Loucy (cell line): ENCODE measurements at regions not wholly inside any gene's neighbourhood (a gene's known extent, or its start where the extent isn't known, plus 50 kb on each side); places are given as distances from the start of the nearest gene placed in this dataset.

Source experiments
- H2AFZ ChIP-seq: fragments of 200-600 bp; sonication (generic); 2 replicates; pipeline ENCODE4 v1.6.0; 2016; ENCODE audit warnings: antibody characterized with exemption, mild to moderate bottlenecking, low read length, moderate library complexity
- H3F3A ChIP-seq: fragments of 200-600 bp; 2 replicates; pipeline ENCODE4 v1.6.0; 2016; ENCODE audit warnings: antibody characterized with exemption, low read depth, mild to moderate bottlenecking
- H3K27me3 ChIP-seq: fragments of 200-600 bp; sonication (generic); 2 replicates; pipeline ENCODE4 v1.6.1; 2014; ENCODE audit warnings: low read length, mild to moderate bottlenecking; ENCODE audit not compliant: insufficient read depth, poor library complexity, severe bottlenecking
- H3K36me3 ChIP-seq: fragments of 200-600 bp; sonication (generic); 2 replicates; pipeline ENCODE4 v1.6.1; 2016; ENCODE audit warnings: low read length; ENCODE audit not compliant: insufficient read depth
- H3K4me1 ChIP-seq: fragments of 200-600 bp; sonication (generic); 2 replicates; pipeline ENCODE4 v1.5.1; 2014; ENCODE audit warnings: low read length, mild to moderate bottlenecking; ENCODE audit not compliant: insufficient read depth, poor library complexity, severe bottlenecking
- H3K4me2 ChIP-seq: fragments of 200-600 bp; sonication (generic); 2 replicates; pipeline ENCODE4 v1.6.0; 2014; ENCODE audit warnings: antibody characterized with exemption, low read length, low read depth, mild to moderate bottlenecking; ENCODE audit not compliant: poor library complexity, severe bottlenecking
- H3K4me3 ChIP-seq: fragments of 200-600 bp; sonication (generic); 2 replicates; pipeline ENCODE4 v1.5.1; 2014; ENCODE audit warnings: low read length, mild to moderate bottlenecking, mixed read lengths; ENCODE audit not compliant: poor library complexity, severe bottlenecking
- H3K79me2 ChIP-seq: fragments of 200-600 bp; sonication (generic); 2 replicates; pipeline ENCODE4 v1.6.1; 2014; ENCODE audit warnings: low read length; ENCODE audit not compliant: insufficient read depth
- H3K9ac ChIP-seq: fragments of 200-600 bp; sonication (generic); 2 replicates; pipeline ENCODE4 v1.6.0; 2014; ENCODE audit warnings: mild to moderate bottlenecking, low read depth, low read length, moderate library complexity; ENCODE audit not compliant: poor library complexity, severe bottlenecking
- H3K9me2 ChIP-seq: fragments of 200-600 bp; sonication (generic); replicated peaks from 2 replicates; pipeline ENCODE4 v1.6.1; 2016; ENCODE audit warnings: low read depth, low read length, mixed read lengths
- H3K9me3 ChIP-seq: fragments of 200-600 bp; sonication (generic); 2 replicates; pipeline ENCODE4 v1.6.1; 2014; ENCODE audit warnings: mild to moderate bottlenecking, antibody characterized with exemption, low read length, low read depth; ENCODE audit not compliant: insufficient read depth
- H4K20me1 ChIP-seq: fragments of 200-600 bp; sonication (generic); 2 replicates; pipeline ENCODE4 v1.6.0; 2014; ENCODE audit warnings: antibody characterized with exemption, low read length, mild to moderate bottlenecking; ENCODE audit not compliant: insufficient read depth, poor library complexity, severe bottlenecking
- CTCF ChIP-seq: fragments of 200-600 bp; sonication (generic); conservative IDR thresholded peaks from 2 replicates; pipeline ENCODE4 v1.5.1; 2014; ENCODE audit warnings: mild to moderate bottlenecking, antibody characterized with exemption, low read length
- EZH2phosphoT487 ChIP-seq: fragments of 200-600 bp; IDR thresholded peaks from 2 replicates; pipeline ENCODE4 v1.6.1; 2018; ENCODE audit warnings: antibody characterized with exemption, mild to moderate bottlenecking, moderate library complexity, borderline replicate concordance

GRCh38 chrX:148080593-148080992 is 99.5 kb downstream of the FMR1NB start:
- Histone ChIP-seq H3K4me3 (no peak overlapping the region), H3K4me1 (no peaks in the 10 kb centered on the region), H3K36me3 (no peaks in the 10 kb centered on the region), H3K9me2 (no peaks in the 10 kb centered on the region), H3K27me3 (no peaks in the 10 kb centered on the region), H2AFZ (no peak overlapping the region), H3K9ac (no peak overlapping the region), H3K79me2 (no peaks in the 10 kb centered on the region), H3K9me3 (no peaks in the 10 kb centered on the region), H3K4me2 (no peak overlapping the region), H3F3A (no peaks in the 10 kb centered on the region), H4K20me1 (no peaks in the 10 kb centered on the region)
- TF ChIP-seq CTCF: no peak
- no peak for TF ChIP-seq EZH2phosphoT487

GRCh38 chrX:148084611-148085010 is 103.5 kb downstream of the FMR1NB start:
- H2AFZ ChIP-seq: no peak overlapping the region
- TF ChIP-seq CTCF (no peak), EZH2phosphoT487 (no peak)

GRCh38 chrX:148120151-148120550 is 139.0 kb downstream of the FMR1NB start:
- no peak overlapping the region for H2AFZ ChIP-seq
- TF ChIP-seq EZH2phosphoT487 (no peak), CTCF (no peak)
- H3K27me3 ChIP-seq: peaks cover 8% of the 10 kb centered on the region

More at GRCh38 chrX:148084611-148085010, 103.5 kb downstream of the FMR1NB start:
- Histone ChIP-seq H3K9me2 (no peaks in the 10 kb centered on the region), H3K79me2 (no peaks in the 10 kb centered on the region), H3K4me2 (no peak overlapping the region), H3K27me3 (no peaks in the 10 kb centered on the region), H3K4me1 (no peaks in the 10 kb centered on the region), H3F3A (no peaks in the 10 kb centered on the region), H3K9ac (no peak overlapping the region), H3K9me3 (no peaks in the 10 kb centered on the region), H4K20me1 (no peaks in the 10 kb centered on the region), H3K4me3 (no peak overlapping the region), H3K36me3 (no peaks in the 10 kb centered on the region)

More at GRCh38 chrX:148120151-148120550, 139.0 kb downstream of the FMR1NB start:
- Histone ChIP-seq H3K4me3 (no peak overlapping the region), H4K20me1 (no peaks in the 10 kb centered on the region), H3K4me2 (no peak overlapping the region), H3K9me3 (no peaks in the 10 kb centered on the region), H3K9me2 (no peaks in the 10 kb centered on the region), H3K79me2 (no peaks in the 10 kb centered on the region), H3K36me3 (no peaks in the 10 kb centered on the region), H3F3A (no peaks in the 10 kb centered on the region), H3K9ac (no peak overlapping the region), H3K4me1 (no peaks in the 10 kb centered on the region)
